HL-60 (cell line): ENCODE measurements at regions not wholly inside any gene's neighbourhood (a gene's known extent, or its start where the extent isn't known, plus 50 kb on each side); places are given as distances from the start of the nearest gene placed in this dataset.

Source experiments
- DNase-seq, 2 experiments: peaks; one replicate each; pipeline ENCODE4 v3.0.0-alpha.2; 2010 to 2020; ENCODE audit warnings: low read depth in 1 of 2, low spot score in 1 of 2
- H3K27ac ChIP-seq: fragments of 250-450 bp; sonication (Bioruptor Pico); replicated peaks from 2 replicates; pipeline ENCODE4 v1.5.1; 2020; ENCODE audit warnings: mild to moderate bottlenecking, moderate library complexity
- H3K27me3 ChIP-seq: fragments of 250-450 bp; sonication (Bioruptor Pico); 2 replicates; pipeline ENCODE4 v1.5.1; 2021; ENCODE audit warnings: mild to moderate bottlenecking, moderate library complexity; ENCODE audit not compliant: insufficient read depth, poor library complexity, severe bottlenecking
- H3K4me3 ChIP-seq: replicated peaks from 2 replicates; pipeline ENCODE4 v1.5.1; 2011; ENCODE audit warnings: mild to moderate bottlenecking, control low read depth, low read length; ENCODE audit not compliant: insufficient read depth
- CTCF ChIP-seq: IDR thresholded peaks from one replicate; pipeline ENCODE4 v1.5.1; 2011; ENCODE audit warnings: low read length, control low read depth, inconsistent platforms; ENCODE audit not compliant: insufficient read depth
- GABPA ChIP-seq: IDR thresholded peaks from 2 replicates; pipeline ENCODE4 v1.6.1; 2012; ENCODE audit warnings: low read depth
- POLR2AphosphoS5 ChIP-seq: IDR thresholded peaks from 2 replicates; pipeline ENCODE4 v1.6.1; 2012; ENCODE audit warnings: low read depth
- REST ChIP-seq: IDR thresholded peaks from 2 replicates; pipeline ENCODE4 v1.6.1; 2012; ENCODE audit warnings: low read depth; ENCODE audit not compliant: insufficient replicate concordance
- SPI1 ChIP-seq: IDR thresholded peaks from 2 replicates; pipeline ENCODE4 v1.6.1; 2012; ENCODE audit warnings: low read depth, mild to moderate bottlenecking, borderline replicate concordance

DNA sequence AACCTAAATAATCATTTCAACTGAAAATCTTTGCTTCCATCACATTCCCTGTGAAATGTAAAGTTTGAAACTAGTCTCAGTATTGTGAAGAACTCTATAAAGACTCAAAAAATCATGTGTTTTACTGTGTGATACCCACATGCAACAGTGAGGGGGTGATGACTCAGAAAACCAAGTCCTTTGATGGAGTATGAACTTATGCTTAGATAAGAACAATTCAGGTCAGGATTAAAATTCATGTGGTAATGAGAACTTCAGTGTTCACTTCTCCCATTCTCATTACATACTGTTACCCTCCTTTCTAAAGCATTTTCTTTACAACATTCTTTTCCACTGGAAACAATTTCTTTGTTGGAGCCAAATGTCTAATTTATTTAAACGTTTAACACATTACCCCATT lies 360.2 kb downstream of the FSIP2 start:
- no peaks in the 10 kb centered on the region for H3K27me3 ChIP-seq
- TF ChIP-seq GABPA, result no peak
- TF ChIP-seq POLR2AphosphoS5, result no peak
- no peak for TF ChIP-seq SPI1
- TF ChIP-seq CTCF, result no peak
- no peak for TF ChIP-seq REST
- no peak overlapping the region for H3K27ac ChIP-seq
- DNase-seq, result no peak
- H3K4me3 ChIP-seq, result no peak overlapping the region

DNA sequence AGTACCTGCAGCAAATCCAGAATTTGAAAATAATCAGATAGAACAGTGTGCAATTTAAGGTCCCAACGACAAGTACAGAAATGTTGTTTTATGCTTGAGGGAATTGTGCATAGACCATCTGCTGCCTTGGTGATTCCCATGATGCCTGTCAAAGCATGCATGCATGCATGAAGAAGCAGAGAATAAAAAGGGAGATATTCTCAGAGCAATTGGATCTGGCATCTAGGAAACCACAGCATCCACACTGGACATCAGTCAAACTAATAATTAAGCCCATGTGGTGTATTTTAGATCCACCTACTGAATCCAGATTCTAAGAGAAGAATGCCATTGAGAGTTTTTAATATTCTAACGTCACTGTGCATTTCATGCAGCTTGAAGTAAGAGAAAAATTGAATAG lies 361.2 kb downstream of the FSIP2 start:
- H3K27me3 ChIP-seq, result no peaks in the 10 kb centered on the region
- no peak for DNase-seq
- H3K27ac ChIP-seq, result no peak overlapping the region
- no peak overlapping the region for H3K4me3 ChIP-seq
- TF ChIP-seq GABPA, result no peak
- TF ChIP-seq POLR2AphosphoS5, result no peak
- TF ChIP-seq REST, result no peak
- no peak for TF ChIP-seq CTCF

- Histone ChIP-seq H3K27ac (no peak overlapping the region), H3K4me3 (no peak overlapping the region), H3K27me3 (no peaks in the 10 kb centered on the region)
- DNase-seq, result no peak
- TF ChIP-seq CTCF, result no peak
- no peak for TF ChIP-seq POLR2AphosphoS5
- no peak for TF ChIP-seq GABPA
- no peak for TF ChIP-seq REST
- TF ChIP-seq SPI1, result no peak
Measured at GRCh38 chr2:186100636-186101035, 362.0 kb downstream of the FSIP2 start.
